ENCODE measurements at regions not wholly inside any gene's neighbourhood (a gene's known extent, or its start where the extent isn't known, plus 50 kb on each side); places are given as distances from the start of the nearest gene placed in this dataset.
A peak's percentile ranks its signal among the peaks of the same experiment; 100 is the strongest.
"Not testable (repeated sequence)": the region's sequence is repeated elsewhere in the genome, so short reads cannot be mapped to it uniquely, and the experiment has no call there.

DNA sequence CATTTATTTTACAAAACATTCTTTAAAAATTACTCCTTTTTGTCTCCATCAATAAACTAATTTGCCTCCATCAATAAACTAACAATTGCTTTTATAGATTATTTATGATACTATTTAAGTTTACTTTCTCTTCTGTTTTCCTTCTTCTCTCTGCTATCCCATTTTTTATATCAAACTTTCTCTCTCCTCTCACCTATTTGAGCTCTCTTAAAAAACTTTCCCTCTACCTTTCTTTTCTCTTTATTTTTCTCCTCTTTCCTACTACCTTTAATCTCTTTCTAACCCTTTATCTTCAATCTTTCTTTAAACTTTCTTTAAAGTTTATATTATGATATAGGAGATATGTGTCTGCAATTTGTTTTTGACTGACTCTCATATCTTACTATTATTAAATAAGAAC, 566.4 kb downstream of the DACH1 start:
- no peak for DNase-seq

DNA sequence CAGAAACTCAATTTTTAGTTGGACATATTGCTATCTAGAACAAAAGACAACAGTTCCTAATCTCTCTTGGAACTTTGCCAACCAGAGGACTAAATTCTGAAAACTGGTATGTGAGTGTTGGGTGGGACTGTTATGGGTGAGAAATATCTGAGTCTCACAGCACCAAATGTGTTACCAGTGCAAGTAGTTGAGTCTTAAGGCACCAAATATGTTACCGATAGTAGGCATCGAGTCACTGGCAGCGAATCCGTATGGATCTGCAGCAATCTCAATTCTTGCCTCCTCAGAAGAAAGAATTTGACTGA, 575.2 kb downstream of the DACH1 start:
- peak; percentile 7 for DNase-seq

- peak; percentile 86 for DNase-seq
These were observed 575.8 kb downstream of the DACH1 start for GRCh38 chr13:71290963-71291841.

DNA sequence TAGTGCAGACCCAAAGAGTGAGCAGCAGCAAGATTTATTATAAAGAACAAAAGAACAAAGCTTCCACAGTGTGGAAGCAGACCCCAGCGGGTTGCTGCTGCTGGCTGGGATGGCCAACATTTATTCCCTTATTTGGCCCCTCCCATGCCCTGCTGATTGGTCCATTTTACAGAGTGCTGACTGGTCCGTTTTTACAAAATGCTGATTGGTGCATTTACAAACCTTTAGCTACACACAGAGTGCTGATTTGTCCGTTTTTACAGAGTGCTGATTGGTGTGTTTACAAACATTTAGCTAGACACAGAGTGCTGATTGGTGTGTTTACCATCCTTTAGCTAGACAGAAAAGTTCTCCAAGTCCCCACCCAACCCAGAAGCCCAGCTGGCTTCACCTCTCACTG, 577.0 kb downstream of the DACH1 start:
- not testable (repeated sequence) for DNase-seq

- peak; percentile 6 for DNase-seq
These were observed 581.3 kb downstream of the DACH1 start for GRCh38 chr13:71285700-71286099.

DNA sequence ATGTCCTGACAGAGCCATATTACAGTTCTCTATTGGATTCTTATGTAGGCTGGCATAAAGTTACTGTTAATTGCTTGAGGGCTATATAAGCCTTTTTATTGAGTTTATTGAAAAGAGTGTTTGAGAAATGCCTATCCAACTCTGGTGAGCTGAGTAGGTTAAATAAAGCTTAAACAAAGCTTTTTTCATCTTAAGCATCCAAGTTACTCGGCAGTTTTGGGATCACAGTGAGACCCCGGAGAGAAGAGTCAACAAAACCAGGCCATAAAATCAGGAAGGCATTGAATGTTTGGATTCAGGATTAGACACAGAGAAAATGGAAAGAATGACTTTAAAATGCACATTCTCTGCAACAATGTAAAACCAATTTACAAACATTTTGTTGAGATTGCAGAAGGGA, 588.5 kb downstream of the DACH1 start:
- no peak for DNase-seq

DNA sequence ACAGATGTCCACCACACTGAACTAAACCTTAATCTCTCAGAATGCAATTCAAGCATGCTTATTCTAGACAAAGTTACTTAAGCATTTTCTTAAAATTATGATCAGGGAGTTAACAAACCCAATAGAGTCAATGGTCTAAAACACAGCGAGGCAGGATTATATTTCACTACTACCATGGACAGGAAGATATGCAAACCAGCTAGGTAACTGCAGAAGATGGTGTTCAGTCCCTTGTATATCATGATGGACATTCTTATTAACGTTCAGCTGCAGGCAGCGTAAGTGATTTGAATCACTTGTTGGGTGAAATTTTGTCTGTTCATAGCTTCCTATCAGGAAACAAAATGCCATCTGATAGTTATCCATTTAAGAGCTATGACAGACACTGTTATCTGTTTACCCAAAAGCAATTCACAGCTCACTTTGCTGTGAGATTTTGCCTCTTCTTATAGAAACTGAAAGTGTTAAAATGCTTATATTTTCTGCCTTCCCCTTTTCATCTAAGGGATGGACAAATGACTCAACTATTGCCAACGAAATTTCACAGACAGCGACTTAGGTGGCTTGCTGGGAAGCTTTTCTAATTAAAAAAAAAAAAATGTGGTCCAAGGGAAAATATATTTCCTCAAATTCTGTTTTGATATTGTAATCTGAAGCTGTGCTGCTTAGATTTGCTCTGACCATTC, 591.9 kb downstream of the DACH1 start:
- no peak for DNase-seq

- DNase-seq = no peak
These were observed 605.7 kb downstream of the DACH1 start for GRCh38 chr13:71261256-71261655.

DNA sequence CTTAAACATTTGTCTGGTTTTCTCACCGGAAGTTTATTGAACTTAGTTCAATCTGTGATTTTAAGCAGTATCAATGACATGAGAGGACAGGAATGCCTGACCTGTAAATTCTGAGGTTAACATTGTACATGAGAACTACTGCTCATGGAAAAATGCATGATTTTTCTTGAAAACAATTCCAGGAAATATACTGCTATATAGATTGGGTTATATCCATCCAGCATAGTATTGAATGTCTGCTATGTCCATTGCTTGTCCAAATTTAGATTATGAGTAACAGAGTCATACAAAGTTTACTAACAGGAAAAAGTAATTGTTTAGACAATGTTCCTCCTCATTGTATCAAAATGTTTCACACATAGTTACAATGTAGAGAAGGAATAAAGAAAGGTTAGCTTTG, 606.8 kb downstream of the DACH1 start:
- no peak for DNase-seq

DNA sequence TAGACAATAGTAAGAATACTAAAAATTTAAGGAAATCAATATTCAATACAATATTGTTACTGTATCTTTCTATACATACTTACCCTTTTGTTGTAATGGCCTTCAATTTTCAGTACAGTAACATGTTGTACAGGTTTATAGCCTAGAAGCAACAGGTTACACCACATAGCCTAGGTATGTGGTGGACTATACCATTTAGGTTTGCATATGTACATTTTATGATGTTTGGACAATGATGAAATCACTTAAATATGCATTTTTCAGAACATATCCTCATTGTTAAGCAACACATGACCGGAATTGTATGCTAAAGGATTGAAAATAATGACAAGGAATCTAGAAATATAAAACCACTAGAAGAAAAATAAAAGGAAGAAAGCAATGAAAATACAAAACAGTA, 611.4 kb downstream of the DACH1 start:
- no peak for DNase-seq

DNA sequence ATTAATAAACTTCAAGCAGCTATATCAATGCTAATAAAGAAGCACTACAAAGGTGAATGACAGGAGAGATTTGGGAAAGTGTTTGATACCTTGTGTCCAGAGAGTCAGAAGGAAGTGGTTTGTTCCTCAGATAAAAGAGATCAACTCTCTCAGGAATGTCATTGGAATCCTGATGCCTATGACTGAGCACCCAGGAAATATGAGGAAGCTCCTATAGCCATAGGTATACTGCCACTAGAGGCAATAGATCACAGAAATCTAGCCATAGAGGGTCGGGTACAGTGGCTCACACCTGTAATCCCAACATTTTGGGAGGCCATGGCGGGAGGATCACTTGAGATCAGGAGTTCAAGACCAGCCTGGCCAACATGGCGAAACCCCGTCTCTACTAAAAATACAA, 612.6 kb downstream of the DACH1 start:
- no peak for DNase-seq

DNA sequence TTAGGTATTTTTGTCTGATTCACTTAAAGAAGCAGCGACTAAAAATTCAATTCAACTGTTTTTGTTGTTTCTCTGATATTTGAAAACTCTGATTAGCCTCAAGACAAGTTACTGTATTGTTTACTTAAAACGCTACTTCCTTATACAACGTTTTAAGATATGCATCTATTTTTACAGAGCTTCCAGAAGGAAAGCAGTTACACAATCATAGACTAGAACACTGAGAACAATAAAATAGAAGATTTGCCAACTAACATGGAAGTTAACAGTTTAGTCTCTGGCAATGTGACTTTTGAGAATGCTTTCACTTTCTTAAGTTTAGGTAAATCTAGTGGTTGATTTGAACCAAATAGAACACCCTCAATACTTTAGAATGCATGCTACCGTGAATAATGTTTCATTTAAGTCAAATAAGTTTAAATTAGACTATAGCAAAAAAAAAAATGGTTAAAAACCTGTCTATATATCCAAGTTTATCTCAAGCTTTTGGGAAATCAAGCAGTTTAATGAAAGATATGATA, 614.8 kb downstream of the DACH1 start:
- no peak for DNase-seq

- DNase-seq = no peak
These were observed 615.6 kb downstream of the DACH1 start for GRCh38 chr13:71251292-71251951.

- no peak for DNase-seq
These were observed 618.0 kb downstream of the DACH1 start for GRCh38 chr13:71249011-71249410.

GRCh38 chr13:71244161-71244560, 622.8 kb downstream of the DACH1 start:
- DNase-seq = no peak

- no peak for DNase-seq
These were observed 624.8 kb downstream of the DACH1 start for GRCh38 chr13:71242201-71242600.

- no peak for DNase-seq
These were observed 626.1 kb downstream of the DACH1 start for GRCh38 chr13:71240911-71241310.

DNA sequence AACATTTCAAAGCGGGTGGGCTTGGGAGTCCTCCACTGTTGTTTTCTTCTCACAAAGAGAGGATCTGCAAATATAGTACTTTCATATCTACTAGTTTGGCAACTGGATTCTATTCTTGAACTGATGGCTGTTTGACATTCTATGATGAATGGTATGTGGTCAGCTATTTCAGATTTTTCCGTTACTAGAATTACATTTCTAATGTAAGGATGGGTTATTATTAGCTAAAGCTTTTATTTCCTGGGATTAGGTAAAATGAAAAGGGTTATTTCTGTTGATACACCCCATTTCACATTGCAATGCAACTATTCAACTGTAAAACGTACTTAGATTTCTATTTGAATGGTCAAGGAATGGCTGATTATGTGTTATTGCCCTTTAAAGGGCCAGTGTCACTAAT, 629.7 kb downstream of the DACH1 start:
- no peak for DNase-seq

DNA sequence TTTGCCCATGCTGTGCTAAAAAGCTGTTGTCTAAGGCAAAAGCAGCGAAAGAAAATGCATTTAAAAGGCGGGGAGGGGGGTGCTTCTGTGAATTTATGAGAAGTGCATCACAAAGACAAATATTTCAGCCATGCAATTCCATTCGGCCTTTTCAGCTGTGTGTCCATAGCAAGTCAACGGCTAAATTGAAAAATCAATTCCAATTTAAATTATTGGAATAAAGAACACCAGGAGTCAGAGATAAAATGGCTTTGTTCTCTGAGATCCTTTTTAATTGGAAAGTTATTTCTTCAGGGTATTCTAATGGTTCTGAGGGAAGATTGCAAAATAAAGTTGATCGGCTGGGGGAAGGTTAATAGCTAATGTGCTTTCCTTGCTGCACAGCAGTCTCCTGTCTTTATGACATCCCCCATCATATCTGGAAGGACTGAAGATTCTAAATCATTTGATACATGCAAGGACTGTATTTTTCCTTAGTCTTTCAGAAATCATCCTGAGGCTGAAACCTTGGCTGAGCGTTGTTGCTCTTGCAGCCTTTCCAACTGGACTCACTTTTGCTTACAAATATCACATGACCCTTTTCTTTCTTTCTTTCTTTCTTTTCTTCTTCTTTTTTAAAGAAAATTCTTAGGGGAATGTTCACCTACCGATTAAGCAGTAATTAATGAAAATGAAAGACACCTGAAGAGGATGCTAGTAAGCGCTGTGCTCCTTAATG, 647.1 kb downstream of the DACH1 start:
- no peak for DNase-seq

GRCh38 chr13:71218960-71219359, 648.0 kb downstream of the DACH1 start:
- DNase-seq = no peak

DNA sequence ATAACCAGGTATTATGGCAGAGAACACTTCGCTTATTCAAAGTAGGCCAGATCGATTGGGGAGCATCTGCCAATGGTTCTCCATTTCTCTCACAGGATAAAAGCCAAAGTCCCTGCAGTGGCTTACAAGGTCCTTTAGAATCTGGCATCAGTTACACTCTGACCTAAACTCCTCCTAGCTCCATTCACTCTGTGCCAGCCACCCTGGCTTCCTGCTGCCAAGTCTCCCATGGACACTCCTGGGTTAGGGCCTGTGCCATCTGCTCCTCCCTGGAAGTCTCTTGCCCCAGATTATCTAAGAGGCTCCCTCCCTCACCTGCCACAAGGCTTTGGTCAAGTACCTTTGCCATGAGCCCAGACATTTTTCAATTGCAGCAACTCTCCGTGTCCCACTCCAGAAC, 649.2 kb downstream of the DACH1 start:
- DNase-seq = no peak

DNA sequence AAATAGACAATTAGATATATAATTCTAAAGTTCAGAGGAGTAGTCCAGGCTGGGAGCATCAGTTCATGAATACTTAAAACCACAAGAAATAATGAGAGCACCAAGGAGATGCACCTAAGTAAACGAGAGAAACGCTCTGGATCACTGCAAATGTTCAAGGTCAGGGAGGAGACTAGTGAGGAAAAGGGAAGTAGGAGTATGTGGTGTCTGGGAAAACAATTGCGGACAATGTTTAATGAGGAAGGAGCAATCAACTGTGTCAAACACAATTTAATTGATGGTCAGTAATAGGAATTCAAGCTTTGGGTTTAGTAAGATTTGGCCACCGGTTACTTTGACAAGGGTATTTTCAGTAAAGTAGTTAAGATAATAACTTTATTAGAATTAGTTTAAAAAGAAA, 652.2 kb downstream of the DACH1 start:
- DNase-seq = no peak

DNA sequence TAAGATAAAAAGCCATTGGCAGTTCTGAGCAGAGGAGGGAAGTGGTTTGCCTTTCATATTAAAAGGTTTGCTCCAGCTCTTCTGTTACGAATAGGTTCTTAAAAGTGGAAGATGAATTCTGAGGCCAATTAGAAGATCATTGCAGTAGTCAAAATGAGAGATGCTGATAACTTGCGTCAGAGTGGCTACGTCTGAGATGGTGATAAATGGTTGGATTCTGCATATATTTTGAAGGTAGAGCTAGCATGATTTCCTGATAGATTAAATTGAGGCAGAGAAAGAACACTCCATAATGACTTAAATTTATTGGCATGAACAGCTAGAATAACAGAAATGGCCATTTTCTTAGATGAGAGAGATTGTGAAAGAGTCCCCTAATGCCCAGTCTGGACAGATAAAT, 652.6 kb downstream of the DACH1 start:
- no peak for DNase-seq
